ENCODE measurements at regions not wholly inside any gene's neighbourhood (a gene's known extent, or its start where the extent isn't known, plus 50 kb on each side); places are given as distances from the start of the nearest gene placed in this dataset.
"Not testable (repeated sequence)": the region's sequence is repeated elsewhere in the genome, so short reads cannot be mapped to it uniquely, and the experiment has no call there.

GRCh38 chr6:81966968-81967367 is 214.5 kb upstream of the TENT5A start:
- no peak overlapping the region for H3K27ac ChIP-seq (ENCODE audit: low read depth, low read length, severe bottlenecking)
- no peaks in the 10 kb centered on the region for H3K9me3 ChIP-seq (ENCODE audit: control insufficient read depth, low read length)
- no peak overlapping the region for H3K4me3 ChIP-seq (ENCODE audit: extremely low read depth, insufficient read depth, low read length, poor library complexity, severe bottlenecking)
- 100% methylated on average over 1 of the region's 2 CpGs; no CpG with 5 or more reads in 1 of the 2 experiments for WGBS, 2 experiments (ENCODE audit: insufficient coverage in 2 of 2)
- peaks cover 5% of the 10 kb centered on the region for H3K4me1 ChIP-seq (ENCODE audit: control insufficient read depth, insufficient read depth, low read length, poor library complexity, severe bottlenecking)
- no peaks in the 10 kb centered on the region for H3K36me3 ChIP-seq (ENCODE audit: control insufficient read depth, insufficient read depth, low read length)

- Histone ChIP-seq H3K4me3 (ENCODE audit: extremely low read depth, insufficient read depth, low read length, poor library complexity, severe bottlenecking) (no peak overlapping the region), H3K27ac (ENCODE audit: low read depth, low read length, severe bottlenecking) (no peak overlapping the region), H3K9me3 (ENCODE audit: control insufficient read depth, low read length) (no peaks in the 10 kb centered on the region), H3K4me1 (ENCODE audit: control insufficient read depth, insufficient read depth, low read length, poor library complexity, severe bottlenecking) (no peaks in the 10 kb centered on the region), H3K36me3 (ENCODE audit: control insufficient read depth, insufficient read depth, low read length) (no peaks in the 10 kb centered on the region)
- WGBS, 2 experiments (ENCODE audit: insufficient coverage in 2 of 2) = 89 to 93% methylated on average over 1 of the region's 3 CpGs
Observed at GRCh38 chr6:81962198-81962597, 209.7 kb upstream of the TENT5A start.

GRCh38 chr6:81950877-81951276 is 198.4 kb upstream of the TENT5A start:
- Histone ChIP-seq H3K27ac (ENCODE audit: low read depth, low read length, severe bottlenecking) (peak overlapping the region; percentile 20), H3K4me3 (ENCODE audit: extremely low read depth, insufficient read depth, low read length, poor library complexity, severe bottlenecking) (no peak overlapping the region), H3K4me1 (ENCODE audit: control insufficient read depth, insufficient read depth, low read length, poor library complexity, severe bottlenecking) (peaks cover 7% of the 10 kb centered on the region), H3K9me3 (ENCODE audit: control insufficient read depth, low read length) (no peaks in the 10 kb centered on the region), H3K36me3 (ENCODE audit: control insufficient read depth, insufficient read depth, low read length) (no peaks in the 10 kb centered on the region)
- no CpG with 5 or more reads among the region's 1 CpG for WGBS, 2 experiments (ENCODE audit: insufficient coverage in 2 of 2)

- Histone ChIP-seq H3K9me3 (ENCODE audit: control insufficient read depth, low read length) (no peaks in the 10 kb centered on the region), H3K4me1 (ENCODE audit: control insufficient read depth, insufficient read depth, low read length, poor library complexity, severe bottlenecking) (peaks cover 7% of the 10 kb centered on the region), H3K27ac (ENCODE audit: low read depth, low read length, severe bottlenecking) (no peak overlapping the region), H3K36me3 (ENCODE audit: control insufficient read depth, insufficient read depth, low read length) (no peaks in the 10 kb centered on the region), H3K4me3 (ENCODE audit: extremely low read depth, insufficient read depth, low read length, poor library complexity, severe bottlenecking) (no peak overlapping the region)
Observed at GRCh38 chr6:81948861-81949260, 196.4 kb upstream of the TENT5A start.

- H3K4me3 ChIP-seq (ENCODE audit: extremely low read depth, insufficient read depth, low read length, poor library complexity, severe bottlenecking); H3K36me3 ChIP-seq (ENCODE audit: control insufficient read depth, insufficient read depth, low read length); H3K9me3 ChIP-seq (ENCODE audit: control insufficient read depth, low read length); H3K4me1 ChIP-seq (ENCODE audit: control insufficient read depth, insufficient read depth, low read length, poor library complexity, severe bottlenecking); H3K27ac ChIP-seq (ENCODE audit: low read depth, low read length, severe bottlenecking): not testable (repeated sequence)
- 90 to 100% methylated on average over 3 to 4 of the region's 4 CpGs for WGBS, 2 experiments (ENCODE audit: insufficient coverage in 2 of 2)
Observed at GRCh38 chr6:81948196-81948595, 195.7 kb upstream of the TENT5A start.

GRCh38 chr6:81944661-81945060 is 192.2 kb upstream of the TENT5A start:
- Histone ChIP-seq H3K36me3 (ENCODE audit: control insufficient read depth, insufficient read depth, low read length) (no peaks in the 10 kb centered on the region), H3K4me3 (ENCODE audit: extremely low read depth, insufficient read depth, low read length, poor library complexity, severe bottlenecking) (no peak overlapping the region), H3K9me3 (ENCODE audit: control insufficient read depth, low read length) (no peaks in the 10 kb centered on the region), H3K4me1 (ENCODE audit: control insufficient read depth, insufficient read depth, low read length, poor library complexity, severe bottlenecking) (peaks cover 8% of the 10 kb centered on the region), H3K27ac (ENCODE audit: low read depth, low read length, severe bottlenecking) (no peak overlapping the region)
- WGBS, 2 experiments (ENCODE audit: insufficient coverage in 2 of 2) = 92% methylated on average over 1 to 2 of the region's 2 CpGs

- WGBS, 2 experiments (ENCODE audit: insufficient coverage in 2 of 2) = 50% methylated on average over 1 of the region's 3 CpGs; no CpG with 5 or more reads in 1 of the 2 experiments
- not testable (repeated sequence) for H3K27ac ChIP-seq (ENCODE audit: low read depth, low read length, severe bottlenecking); H3K36me3 ChIP-seq (ENCODE audit: control insufficient read depth, insufficient read depth, low read length); H3K9me3 ChIP-seq (ENCODE audit: control insufficient read depth, low read length); H3K4me3 ChIP-seq (ENCODE audit: extremely low read depth, insufficient read depth, low read length, poor library complexity, severe bottlenecking)
- H3K4me1 ChIP-seq (ENCODE audit: control insufficient read depth, insufficient read depth, low read length, poor library complexity, severe bottlenecking) = peaks cover 25% of the 10 kb centered on the region
Observed at GRCh38 chr6:81942842-81943241, 190.4 kb upstream of the TENT5A start.

- H3K27ac ChIP-seq (ENCODE audit: low read depth, low read length, severe bottlenecking) = no peak overlapping the region
- H3K36me3 ChIP-seq (ENCODE audit: control insufficient read depth, insufficient read depth, low read length) = no peaks in the 10 kb centered on the region
- H3K9me3 ChIP-seq (ENCODE audit: control insufficient read depth, low read length) = no peaks in the 10 kb centered on the region
- peaks cover 25% of the 10 kb centered on the region for H3K4me1 ChIP-seq (ENCODE audit: control insufficient read depth, insufficient read depth, low read length, poor library complexity, severe bottlenecking)
- no CpG with 5 or more reads among the region's 3 CpGs for WGBS, 2 experiments (ENCODE audit: insufficient coverage in 2 of 2)
- no peak overlapping the region for H3K4me3 ChIP-seq (ENCODE audit: extremely low read depth, insufficient read depth, low read length, poor library complexity, severe bottlenecking)
Observed at GRCh38 chr6:81942067-81942370, 189.5 kb upstream of the TENT5A start.

GRCh38 chr6:81940451-81940985 is 188.0 kb upstream of the TENT5A start:
- WGBS, 2 experiments (ENCODE audit: insufficient coverage in 2 of 2) = 80% methylated on average over 1 of the region's 1 CpG; no CpG with 5 or more reads in 1 of the 2 experiments
- Histone ChIP-seq H3K36me3 (ENCODE audit: control insufficient read depth, insufficient read depth, low read length) (no peaks in the 10 kb centered on the region), H3K9me3 (ENCODE audit: control insufficient read depth, low read length) (no peaks in the 10 kb centered on the region), H3K27ac (ENCODE audit: low read depth, low read length, severe bottlenecking) (no peak overlapping the region), H3K4me1 (ENCODE audit: control insufficient read depth, insufficient read depth, low read length, poor library complexity, severe bottlenecking) (peaks cover 25% of the 10 kb centered on the region), H3K4me3 (ENCODE audit: extremely low read depth, insufficient read depth, low read length, poor library complexity, severe bottlenecking) (no peak overlapping the region)

- peaks cover 25% of the 10 kb centered on the region for H3K4me1 ChIP-seq (ENCODE audit: control insufficient read depth, insufficient read depth, low read length, poor library complexity, severe bottlenecking)
- H3K9me3 ChIP-seq (ENCODE audit: control insufficient read depth, low read length) = no peaks in the 10 kb centered on the region
- WGBS, 2 experiments (ENCODE audit: insufficient coverage in 2 of 2) = 93 to 100% methylated on average over 2 to 3 of the region's 3 CpGs
- H3K27ac ChIP-seq (ENCODE audit: low read depth, low read length, severe bottlenecking) = peak overlapping the region; percentile 66
- H3K36me3 ChIP-seq (ENCODE audit: control insufficient read depth, insufficient read depth, low read length) = no peaks in the 10 kb centered on the region
- no peak overlapping the region for H3K4me3 ChIP-seq (ENCODE audit: extremely low read depth, insufficient read depth, low read length, poor library complexity, severe bottlenecking)
Observed at GRCh38 chr6:81939766-81940165, 187.3 kb upstream of the TENT5A start.

GRCh38 chr6:81938991-81939732 is 186.7 kb upstream of the TENT5A start:
- Histone ChIP-seq H3K4me3 (ENCODE audit: extremely low read depth, insufficient read depth, low read length, poor library complexity, severe bottlenecking) (no peak overlapping the region), H3K27ac (ENCODE audit: low read depth, low read length, severe bottlenecking) (peak overlapping the region; percentile 66), H3K4me1 (ENCODE audit: control insufficient read depth, insufficient read depth, low read length, poor library complexity, severe bottlenecking) (peaks cover 25% of the 10 kb centered on the region), H3K9me3 (ENCODE audit: control insufficient read depth, low read length) (no peaks in the 10 kb centered on the region), H3K36me3 (ENCODE audit: control insufficient read depth, insufficient read depth, low read length) (no peaks in the 10 kb centered on the region)
- 74 to 83% methylated on average over 1 to 2 of the region's 3 CpGs for WGBS, 2 experiments (ENCODE audit: insufficient coverage in 2 of 2)
